ENCODE measurements at regions not wholly inside any gene's neighbourhood (a gene's known extent, or its start where the extent isn't known, plus 50 kb on each side); places are given as distances from the start of the nearest gene placed in this dataset.
"Not testable (repeated sequence)": the region's sequence is repeated elsewhere in the genome, so short reads cannot be mapped to it uniquely, and the experiment has no call there.

GRCh38 chr9:21597284-21597683, 115.2 kb upstream of the IFNE start:
- DNase-seq (ENCODE audit: low read depth in 2 of 2), result no peak

GRCh38 chr9:21598749-21599148, 116.6 kb upstream of the IFNE start:
- no peak for DNase-seq (ENCODE audit: low read depth in 2 of 2)

- peak; percentile 88 to 90 for DNase-seq (ENCODE audit: low read depth in 2 of 2)
These were observed 123.4 kb upstream of the IFNE start for GRCh38 chr9:21605489-21605931.

GRCh38 chr9:21607576-21607975, 125.5 kb upstream of the IFNE start:
- DNase-seq (ENCODE audit: low read depth in 2 of 2), result no peak

GRCh38 chr9:21608200-21608599, 126.1 kb upstream of the IFNE start:
- DNase-seq (ENCODE audit: low read depth in 2 of 2), result no peak

GRCh38 chr9:21609506-21609905, 127.4 kb upstream of the IFNE start:
- no peak for DNase-seq (ENCODE audit: low read depth in 2 of 2)

GRCh38 chr9:21611891-21612290, 129.8 kb upstream of the IFNE start:
- DNase-seq (ENCODE audit: low read depth in 2 of 2), result no peak

- no peak for DNase-seq (ENCODE audit: low read depth in 2 of 2)
These were observed 132.9 kb upstream of the IFNE start for GRCh38 chr9:21615018-21615417.

GRCh38 chr9:21615446-21615845, 133.3 kb upstream of the IFNE start:
- DNase-seq (ENCODE audit: low read depth in 2 of 2), result no peak

- DNase-seq (ENCODE audit: low read depth in 2 of 2), result peak; percentile 81 to 84
These were observed 134.1 kb upstream of the IFNE start for GRCh38 chr9:21616082-21616778.

GRCh38 chr9:21624675-21625644, 142.8 kb upstream of the IFNE start:
- no peak for DNase-seq (ENCODE audit: low read depth in 2 of 2)

GRCh38 chr9:21626493-21626892, 144.4 kb upstream of the IFNE start:
- DNase-seq (ENCODE audit: low read depth in 2 of 2), result no peak

- not testable (repeated sequence) for DNase-seq (ENCODE audit: low read depth in 2 of 2)
These were observed 146.8 kb upstream of the IFNE start for GRCh38 chr9:21628954-21629353.

GRCh38 chr9:21634951-21635350, 152.8 kb upstream of the IFNE start:
- DNase-seq (ENCODE audit: low read depth in 2 of 2), result no peak

- no peak for DNase-seq (ENCODE audit: low read depth in 2 of 2)
These were observed 156.0 kb upstream of the IFNE start for GRCh38 chr9:21638104-21638503.

- no peak for DNase-seq (ENCODE audit: low read depth in 2 of 2)
These were observed 149.3 kb upstream of the MTAP start for GRCh38 chr9:21653091-21653490.

GRCh38 chr9:21653589-21653988, 148.8 kb upstream of the MTAP start:
- DNase-seq (ENCODE audit: low read depth in 2 of 2), result no peak

GRCh38 chr9:21656776-21657674, 145.4 kb upstream of the MTAP start:
- no peak for DNase-seq (ENCODE audit: low read depth in 2 of 2)

- DNase-seq (ENCODE audit: low read depth in 2 of 2), result no peak
These were observed 144.3 kb upstream of the MTAP start for GRCh38 chr9:21657966-21658667.

GRCh38 chr9:21660976-21661375, 141.5 kb upstream of the MTAP start:
- DNase-seq (ENCODE audit: low read depth in 2 of 2), result peak in 1 of 2 experiments; percentile 57

GRCh38 chr9:21661626-21662025, 140.8 kb upstream of the MTAP start:
- no peak for DNase-seq (ENCODE audit: low read depth in 2 of 2)

All from fibroblast of skin of left quadriceps (primary cell).